SK-N-SH (cell line): ENCODE measurements at regions not wholly inside any gene's neighbourhood (a gene's known extent, or its start where the extent isn't known, plus 50 kb on each side); places are given as distances from the start of the nearest gene placed in this dataset.

Experiments used
- EP300 ChIP-seq, 2 experiments: IDR thresholded peaks; 2 replicates each; pipeline versions ENCODE4 v1.4.0 to v1.6.1; 2012; ENCODE audit warnings: borderline replicate concordance in 1 of 2, low read depth in 1 of 2, low read length in 1 of 2
- EZH2phosphoT487 ChIP-seq: fragments of 200-600 bp; sonication (generic); IDR thresholded peaks from 2 replicates; pipeline ENCODE4 v1.6.1; 2017; ENCODE audit warnings: low read depth, mixed run types, mild to moderate bottlenecking, antibody characterized with exemption, moderate library complexity, borderline replicate concordance
- GABPA ChIP-seq: IDR thresholded peaks from 2 replicates; pipeline ENCODE4 v1.4.0; 2012; ENCODE audit warnings: low read depth, mild to moderate bottlenecking
- NFIC ChIP-seq: IDR thresholded peaks from 2 replicates; pipeline ENCODE4 v1.4.0; 2012; ENCODE audit warnings: borderline replicate concordance
- POLR2AphosphoS5 ChIP-seq: IDR thresholded peaks from 2 replicates; pipeline ENCODE4 v1.6.1; 2012; ENCODE audit warnings: low read depth, low read length
- SIN3A ChIP-seq: IDR thresholded peaks from 2 replicates; pipeline ENCODE4 v1.6.1; 2012; ENCODE audit warnings: low read depth, mild to moderate bottlenecking, low read length, moderate library complexity, borderline replicate concordance
- TAF1 ChIP-seq: IDR thresholded peaks from 2 replicates; pipeline ENCODE4 v1.6.1; 2012; ENCODE audit warnings: low read depth, mild to moderate bottlenecking, low read length, moderate library complexity, borderline replicate concordance
- TF ChIP-seq, protein P1 (sequence below): IDR thresholded peaks from 2 replicates; pipeline ENCODE4 v1.4.0; 2012; ENCODE audit warnings: low read depth
- TF ChIP-seq, protein P2 (sequence below): fragments of 200-600 bp; sonication (generic); IDR thresholded peaks from 2 replicates; pipeline ENCODE4 v1.6.1; 2017; ENCODE audit warnings: antibody characterized with exemption, mild to moderate bottlenecking, moderate library complexity
- TF ChIP-seq, protein P3 (sequence below): IDR thresholded peaks from 2 replicates; pipeline ENCODE4 v1.6.1; 2012; ENCODE audit warnings: mild to moderate bottlenecking, low read depth, low read length, moderate library complexity

DNA sequence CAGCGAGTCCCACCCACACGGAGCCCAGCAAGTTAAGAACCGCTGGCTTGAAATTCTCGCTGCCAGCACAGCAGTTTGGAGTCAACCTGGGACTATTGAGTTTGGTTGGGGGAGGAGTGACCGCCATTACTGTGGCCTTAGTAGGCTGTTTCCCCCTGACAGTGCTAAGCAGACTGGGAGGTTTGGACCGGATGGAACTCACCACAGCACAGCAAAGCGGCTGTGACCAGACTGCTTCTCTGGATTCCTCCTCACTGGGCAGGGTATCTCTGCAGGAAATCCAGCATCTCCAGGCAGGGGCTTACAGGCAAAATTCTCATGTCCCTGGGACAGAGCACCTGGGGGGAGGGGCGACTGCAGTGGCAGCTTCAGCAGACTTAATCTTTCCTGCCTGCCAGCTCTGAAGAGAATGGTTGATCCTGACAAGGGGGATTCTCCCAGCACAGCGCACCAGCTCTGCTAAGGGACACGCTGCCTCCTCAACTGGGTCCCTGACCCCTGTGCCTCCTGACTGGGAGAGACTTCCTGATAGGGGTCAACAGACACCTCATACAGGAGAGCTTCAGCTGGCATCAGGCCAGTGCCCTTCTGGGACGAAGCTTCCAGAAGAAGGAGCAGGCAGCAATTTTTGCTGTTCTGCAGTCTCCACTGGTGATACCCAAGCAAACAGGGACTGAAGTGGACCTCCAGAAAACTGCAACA lies 425.4 kb downstream of the NYAP2 start:
- TF ChIP-seq, protein P1, sequence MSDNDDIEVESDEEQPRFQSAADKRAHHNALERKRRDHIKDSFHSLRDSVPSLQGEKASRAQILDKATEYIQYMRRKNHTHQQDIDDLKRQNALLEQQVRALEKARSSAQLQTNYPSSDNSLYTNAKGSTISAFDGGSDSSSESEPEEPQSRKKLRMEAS: no peak
- TF ChIP-seq, protein P2, sequence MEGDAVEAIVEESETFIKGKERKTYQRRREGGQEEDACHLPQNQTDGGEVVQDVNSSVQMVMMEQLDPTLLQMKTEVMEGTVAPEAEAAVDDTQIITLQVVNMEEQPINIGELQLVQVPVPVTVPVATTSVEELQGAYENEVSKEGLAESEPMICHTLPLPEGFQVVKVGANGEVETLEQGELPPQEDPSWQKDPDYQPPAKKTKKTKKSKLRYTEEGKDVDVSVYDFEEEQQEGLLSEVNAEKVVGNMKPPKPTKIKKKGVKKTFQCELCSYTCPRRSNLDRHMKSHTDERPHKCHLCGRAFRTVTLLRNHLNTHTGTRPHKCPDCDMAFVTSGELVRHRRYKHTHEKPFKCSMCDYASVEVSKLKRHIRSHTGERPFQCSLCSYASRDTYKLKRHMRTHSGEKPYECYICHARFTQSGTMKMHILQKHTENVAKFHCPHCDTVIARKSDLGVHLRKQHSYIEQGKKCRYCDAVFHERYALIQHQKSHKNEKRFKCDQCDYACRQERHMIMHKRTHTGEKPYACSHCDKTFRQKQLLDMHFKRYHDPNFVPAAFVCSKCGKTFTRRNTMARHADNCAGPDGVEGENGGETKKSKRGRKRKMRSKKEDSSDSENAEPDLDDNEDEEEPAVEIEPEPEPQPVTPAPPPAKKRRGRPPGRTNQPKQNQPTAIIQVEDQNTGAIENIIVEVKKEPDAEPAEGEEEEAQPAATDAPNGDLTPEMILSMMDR: no peak
- TF ChIP-seq EZH2phosphoT487 (no peak), EP300 (IDR thresholded peaks at IDR 0.05; ENCODE audit: borderline replicate concordance in 1 of 2, low read depth in 1 of 2, low read length in 1 of 2) (no peak), POLR2AphosphoS5 (no peak), NFIC (no peak), SIN3A (no peak), GABPA (no peak), TAF1 (no peak)
- TF ChIP-seq, protein P3, sequence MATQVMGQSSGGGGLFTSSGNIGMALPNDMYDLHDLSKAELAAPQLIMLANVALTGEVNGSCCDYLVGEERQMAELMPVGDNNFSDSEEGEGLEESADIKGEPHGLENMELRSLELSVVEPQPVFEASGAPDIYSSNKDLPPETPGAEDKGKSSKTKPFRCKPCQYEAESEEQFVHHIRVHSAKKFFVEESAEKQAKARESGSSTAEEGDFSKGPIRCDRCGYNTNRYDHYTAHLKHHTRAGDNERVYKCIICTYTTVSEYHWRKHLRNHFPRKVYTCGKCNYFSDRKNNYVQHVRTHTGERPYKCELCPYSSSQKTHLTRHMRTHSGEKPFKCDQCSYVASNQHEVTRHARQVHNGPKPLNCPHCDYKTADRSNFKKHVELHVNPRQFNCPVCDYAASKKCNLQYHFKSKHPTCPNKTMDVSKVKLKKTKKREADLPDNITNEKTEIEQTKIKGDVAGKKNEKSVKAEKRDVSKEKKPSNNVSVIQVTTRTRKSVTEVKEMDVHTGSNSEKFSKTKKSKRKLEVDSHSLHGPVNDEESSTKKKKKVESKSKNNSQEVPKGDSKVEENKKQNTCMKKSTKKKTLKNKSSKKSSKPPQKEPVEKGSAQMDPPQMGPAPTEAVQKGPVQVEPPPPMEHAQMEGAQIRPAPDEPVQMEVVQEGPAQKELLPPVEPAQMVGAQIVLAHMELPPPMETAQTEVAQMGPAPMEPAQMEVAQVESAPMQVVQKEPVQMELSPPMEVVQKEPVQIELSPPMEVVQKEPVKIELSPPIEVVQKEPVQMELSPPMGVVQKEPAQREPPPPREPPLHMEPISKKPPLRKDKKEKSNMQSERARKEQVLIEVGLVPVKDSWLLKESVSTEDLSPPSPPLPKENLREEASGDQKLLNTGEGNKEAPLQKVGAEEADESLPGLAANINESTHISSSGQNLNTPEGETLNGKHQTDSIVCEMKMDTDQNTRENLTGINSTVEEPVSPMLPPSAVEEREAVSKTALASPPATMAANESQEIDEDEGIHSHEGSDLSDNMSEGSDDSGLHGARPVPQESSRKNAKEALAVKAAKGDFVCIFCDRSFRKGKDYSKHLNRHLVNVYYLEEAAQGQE: no peak
